KBM-7 (cell line): ENCODE measurements at regions not wholly inside any gene's neighbourhood (a gene's known extent, or its start where the extent isn't known, plus 50 kb on each side); places are given as distances from the start of the nearest gene placed in this dataset.

ENCODE experiments used
- DNase-seq: peaks from one replicate; pipeline ENCODE4 v3.0.0-alpha.2; 2015
- in situ Hi-C: fragments of 300-500 bp; cut with MboI; formaldehyde crosslinking; loops from 2 replicates; pipeline ENCODE4 v1.14.3; 2020; ENCODE audit warnings: low sequenced_read_pairs, low pct_unique_long_range_greater_than_20kb, mixed read lengths

GRCh38 chr14:85762526-85762925 lies 232.6 kb downstream of the FLRT2 start:
- in situ Hi-C loops, result no loop called here
- DNase-seq, result no peak

GRCh38 chr14:85752175-85752574 lies 222.2 kb downstream of the FLRT2 start:
- DNase-seq, result no peak
- in situ Hi-C loops, result no loop called here

- DNase-seq, result no peak
- in situ Hi-C loops, result no loop called here
Observed at GRCh38 chr14:85744573-85744972, 214.6 kb downstream of the FLRT2 start.

- in situ Hi-C loops, result no loop called here
- no peak for DNase-seq
Observed at GRCh38 chr14:85732031-85732430, 202.1 kb downstream of the FLRT2 start.

GRCh38 chr14:85731186-85731585 lies 201.2 kb downstream of the FLRT2 start:
- in situ Hi-C loops, result no loop called here
- DNase-seq, result no peak

GRCh38 chr14:85728476-85729065 lies 198.6 kb downstream of the FLRT2 start:
- in situ Hi-C loops, result no loop called here
- no peak for DNase-seq

GRCh38 chr14:85714069-85714468 lies 184.1 kb downstream of the FLRT2 start:
- in situ Hi-C loops, result no loop called here
- DNase-seq, result no peak

- DNase-seq, result no peak
- in situ Hi-C loops, result no loop called here
Observed at GRCh38 chr14:85711620-85712019, 181.7 kb downstream of the FLRT2 start.
